ENCODE measurements at regions not wholly inside any gene's neighbourhood (a gene's known extent, or its start where the extent isn't known, plus 50 kb on each side); places are given as distances from the start of the nearest gene placed in this dataset.

DNA sequence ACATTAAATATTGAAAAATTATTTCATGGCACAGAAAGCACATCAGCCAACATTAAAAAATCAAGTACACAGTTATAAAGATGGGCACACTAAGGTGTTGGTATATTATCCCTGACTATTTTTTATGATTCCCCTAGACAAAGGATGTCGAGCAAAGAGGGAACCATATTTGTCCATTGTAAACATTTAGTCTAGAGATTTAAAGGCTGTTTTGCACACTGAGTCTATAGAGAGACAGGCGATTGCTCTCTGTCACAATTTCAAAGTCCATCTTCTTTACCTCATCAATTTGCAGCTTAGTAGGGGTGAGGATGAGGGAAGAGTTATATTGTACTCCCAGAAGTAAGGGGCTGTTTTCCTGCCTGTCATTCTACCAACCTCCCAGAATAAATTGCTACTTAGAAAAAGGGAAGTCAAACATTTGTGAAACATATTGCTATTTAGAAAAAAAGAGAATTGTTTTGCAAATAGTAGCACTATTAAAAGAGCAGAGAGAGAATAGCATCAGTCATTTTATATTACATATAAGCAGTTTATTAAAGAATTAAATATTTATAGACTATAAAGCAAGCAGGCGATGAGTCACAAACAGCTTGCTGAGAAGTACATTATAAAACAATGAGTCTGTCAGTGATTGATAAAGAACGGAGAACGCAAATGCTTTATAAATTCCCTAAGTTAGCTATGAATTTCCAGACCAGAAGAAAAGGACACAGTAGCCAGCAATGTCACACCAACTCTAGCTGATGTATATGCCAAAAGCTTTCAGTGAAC is 270.6 kb upstream of the PMFBP1 start:
- TF ChIP-seq, protein P1, sequence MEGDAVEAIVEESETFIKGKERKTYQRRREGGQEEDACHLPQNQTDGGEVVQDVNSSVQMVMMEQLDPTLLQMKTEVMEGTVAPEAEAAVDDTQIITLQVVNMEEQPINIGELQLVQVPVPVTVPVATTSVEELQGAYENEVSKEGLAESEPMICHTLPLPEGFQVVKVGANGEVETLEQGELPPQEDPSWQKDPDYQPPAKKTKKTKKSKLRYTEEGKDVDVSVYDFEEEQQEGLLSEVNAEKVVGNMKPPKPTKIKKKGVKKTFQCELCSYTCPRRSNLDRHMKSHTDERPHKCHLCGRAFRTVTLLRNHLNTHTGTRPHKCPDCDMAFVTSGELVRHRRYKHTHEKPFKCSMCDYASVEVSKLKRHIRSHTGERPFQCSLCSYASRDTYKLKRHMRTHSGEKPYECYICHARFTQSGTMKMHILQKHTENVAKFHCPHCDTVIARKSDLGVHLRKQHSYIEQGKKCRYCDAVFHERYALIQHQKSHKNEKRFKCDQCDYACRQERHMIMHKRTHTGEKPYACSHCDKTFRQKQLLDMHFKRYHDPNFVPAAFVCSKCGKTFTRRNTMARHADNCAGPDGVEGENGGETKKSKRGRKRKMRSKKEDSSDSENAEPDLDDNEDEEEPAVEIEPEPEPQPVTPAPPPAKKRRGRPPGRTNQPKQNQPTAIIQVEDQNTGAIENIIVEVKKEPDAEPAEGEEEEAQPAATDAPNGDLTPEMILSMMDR (conservative IDR thresholded peaks at IDR 0.05; ENCODE audit: low read depth, low read length), result no peak
- TF ChIP-seq EZH2phosphoT487 (IDR thresholded peaks at IDR 0.05; ENCODE audit: borderline replicate concordance, low read length) (no peak), EZH2 (IDR thresholded peaks at IDR 0.05; ENCODE audit: low read length, unreplicated experiment) (no peak)
